ENCODE measurements at regions not wholly inside any gene's neighbourhood (a gene's known extent, or its start where the extent isn't known, plus 50 kb on each side); places are given as distances from the start of the nearest gene placed in this dataset.

DNA sequence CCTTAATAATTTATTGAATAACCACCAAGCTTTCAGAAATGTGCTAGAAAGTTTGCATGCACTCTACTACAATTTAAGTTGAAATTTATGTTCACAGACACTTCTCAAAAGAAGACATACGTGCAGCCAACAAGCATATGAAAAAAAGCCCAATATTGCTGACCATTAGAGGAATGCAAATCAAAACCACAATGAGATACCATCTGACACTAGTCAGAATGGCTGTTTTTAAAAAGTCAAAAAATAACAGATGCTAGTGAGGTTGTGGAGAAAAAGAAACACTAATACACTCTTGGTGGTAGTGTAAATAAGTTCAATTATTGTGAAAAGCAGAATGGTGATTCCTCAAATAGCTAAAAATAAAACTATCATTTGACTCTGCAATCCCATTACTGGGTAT is 308.8 kb upstream of the PCDH9 start:
- H3K9me3 Mint-ChIP-seq (ENCODE audit: unreplicated experiment), result no peaks in the 10 kb centered on the region
- H3K27me3 Mint-ChIP-seq (ENCODE audit: insufficient read depth, unreplicated experiment), result peaks cover 10% of the 10 kb centered on the region
- Histone ChIP-seq H3K4me1 (no peaks in the 10 kb centered on the region), H3K4me3 (ENCODE audit: low read depth, low read length) (no peak overlapping the region), H3K9me3 (no peaks in the 10 kb centered on the region), H3K27me3 (replicated peaks; ENCODE audit: control insufficient read depth, insufficient read depth, low read length) (no peaks in the 10 kb centered on the region), H3K36me3 (ENCODE audit: control insufficient read depth, insufficient read depth, low read length) (no peaks in the 10 kb centered on the region)
- no peak overlapping the region for H3K27ac Mint-ChIP-seq (ENCODE audit: unreplicated experiment)
- POLR2A ChIA-PET, result no interaction called here
- H3K36me3 Mint-ChIP-seq (ENCODE audit: insufficient read depth, unreplicated experiment), result no peaks in the 10 kb centered on the region
- no peak for DNase-seq
- no peak overlapping the region for H3K4me3 Mint-ChIP-seq (ENCODE audit: unreplicated experiment)
- intact Hi-C loops (cut with micrococcal nuclease; ENCODE audit: unreplicated experiment), result no loop called here
- no peak for TF ChIP-seq CTCF (IDR thresholded peaks at IDR 0.05; ENCODE audit: insufficient read depth in 1 of 2, low read depth in 1 of 2, low read length in 1 of 2, severe bottlenecking in 1 of 2, unreplicated experiment in 1 of 2)
- no peaks in the 10 kb centered on the region for H3K4me1 Mint-ChIP-seq (ENCODE audit: low read depth, unreplicated experiment)
- no TSS peak for BruUV-seq (replicated peaks)
- CTCF ChIA-PET, result no interaction called here

DNA sequence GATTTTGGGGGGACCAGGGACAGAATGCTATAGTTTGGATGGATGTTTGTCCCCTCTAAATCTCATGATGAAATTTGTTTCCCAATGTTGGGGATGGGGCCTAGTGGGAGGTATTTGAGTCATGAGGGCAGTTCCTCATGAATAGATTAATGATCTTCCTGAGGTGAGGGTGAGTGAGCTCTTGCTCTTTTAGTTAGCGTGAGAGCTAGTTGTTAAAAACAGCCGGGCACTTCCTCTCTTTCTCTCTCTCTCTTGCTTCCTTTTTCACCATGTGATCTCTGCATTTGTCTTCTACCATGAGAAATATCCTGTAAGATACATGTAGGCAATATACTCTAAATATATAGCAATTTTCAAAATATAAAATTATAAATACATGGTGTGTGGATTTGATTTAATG is 290.8 kb upstream of the PCDH9 start:
- DNase-seq, result no peak
- Histone ChIP-seq H3K4me3 (ENCODE audit: low read depth, low read length) (no peak overlapping the region), H3K27me3 (replicated peaks; ENCODE audit: control insufficient read depth, insufficient read depth, low read length) (no peaks in the 10 kb centered on the region), H3K4me1 (no peaks in the 10 kb centered on the region), H3K36me3 (ENCODE audit: control insufficient read depth, insufficient read depth, low read length) (no peaks in the 10 kb centered on the region), H3K9me3 (no peaks in the 10 kb centered on the region)
- ChIA-PET CTCF (no interaction called here), POLR2A (no interaction called here)
- Mint-ChIP-seq H3K27ac (ENCODE audit: unreplicated experiment) (no peak overlapping the region), H3K27me3 (ENCODE audit: insufficient read depth, unreplicated experiment) (no peaks in the 10 kb centered on the region), H3K4me1 (ENCODE audit: low read depth, unreplicated experiment) (no peaks in the 10 kb centered on the region), H3K9me3 (ENCODE audit: unreplicated experiment) (no peaks in the 10 kb centered on the region), H3K4me3 (ENCODE audit: unreplicated experiment) (no peak overlapping the region), H3K36me3 (ENCODE audit: insufficient read depth, unreplicated experiment) (no peaks in the 10 kb centered on the region)
- BruUV-seq (replicated peaks), result no TSS peak
- no peak for TF ChIP-seq CTCF (IDR thresholded peaks at IDR 0.05; ENCODE audit: insufficient read depth in 1 of 2, low read depth in 1 of 2, low read length in 1 of 2, severe bottlenecking in 1 of 2, unreplicated experiment in 1 of 2)
- intact Hi-C loops (cut with micrococcal nuclease; ENCODE audit: unreplicated experiment), result no loop called here

DNA sequence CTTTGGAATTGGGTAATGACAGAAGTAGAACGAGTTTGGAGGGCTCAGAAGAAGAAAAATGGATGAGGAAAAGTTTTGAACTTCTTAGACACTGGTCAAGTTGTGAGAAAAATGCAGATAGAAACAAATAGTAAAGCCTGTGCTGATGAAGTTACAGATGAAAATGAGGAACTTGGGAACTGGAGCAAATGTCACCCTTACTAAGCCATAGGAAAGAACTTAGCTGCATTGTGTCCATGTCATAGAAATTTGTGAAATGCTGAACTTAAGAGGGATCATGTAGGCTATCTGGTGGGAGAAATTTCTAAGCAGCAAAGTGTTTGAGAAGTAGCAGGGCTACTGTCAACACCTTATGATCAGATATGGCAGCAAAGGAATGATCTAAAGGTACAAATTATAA is 289.2 kb upstream of the PCDH9 start:
- no peaks in the 10 kb centered on the region for H3K27me3 Mint-ChIP-seq (ENCODE audit: insufficient read depth, unreplicated experiment)
- no peak for DNase-seq
- H3K27ac Mint-ChIP-seq (ENCODE audit: unreplicated experiment), result no peak overlapping the region
- ChIA-PET CTCF (no interaction called here), POLR2A (no interaction called here)
- Histone ChIP-seq H3K4me3 (ENCODE audit: low read depth, low read length) (no peak overlapping the region), H3K4me1 (no peaks in the 10 kb centered on the region), H3K9me3 (no peaks in the 10 kb centered on the region), H3K27me3 (replicated peaks; ENCODE audit: control insufficient read depth, insufficient read depth, low read length) (no peaks in the 10 kb centered on the region), H3K36me3 (ENCODE audit: control insufficient read depth, insufficient read depth, low read length) (no peaks in the 10 kb centered on the region)
- no peaks in the 10 kb centered on the region for H3K9me3 Mint-ChIP-seq (ENCODE audit: unreplicated experiment)
- BruUV-seq (replicated peaks), result no TSS peak
- no peak overlapping the region for H3K4me3 Mint-ChIP-seq (ENCODE audit: unreplicated experiment)
- TF ChIP-seq CTCF (IDR thresholded peaks at IDR 0.05; ENCODE audit: insufficient read depth in 1 of 2, low read depth in 1 of 2, low read length in 1 of 2, severe bottlenecking in 1 of 2, unreplicated experiment in 1 of 2), result no peak
- H3K36me3 Mint-ChIP-seq (ENCODE audit: insufficient read depth, unreplicated experiment), result no peaks in the 10 kb centered on the region
- no peaks in the 10 kb centered on the region for H3K4me1 Mint-ChIP-seq (ENCODE audit: low read depth, unreplicated experiment)
- intact Hi-C loops (cut with micrococcal nuclease; ENCODE audit: unreplicated experiment), result no loop called here

Measured in Caco-2 (cell line).